ENCODE measurements at regions not wholly inside any gene's neighbourhood (a gene's known extent, or its start where the extent isn't known, plus 50 kb on each side); places are given as distances from the start of the nearest gene placed in this dataset.

DNA sequence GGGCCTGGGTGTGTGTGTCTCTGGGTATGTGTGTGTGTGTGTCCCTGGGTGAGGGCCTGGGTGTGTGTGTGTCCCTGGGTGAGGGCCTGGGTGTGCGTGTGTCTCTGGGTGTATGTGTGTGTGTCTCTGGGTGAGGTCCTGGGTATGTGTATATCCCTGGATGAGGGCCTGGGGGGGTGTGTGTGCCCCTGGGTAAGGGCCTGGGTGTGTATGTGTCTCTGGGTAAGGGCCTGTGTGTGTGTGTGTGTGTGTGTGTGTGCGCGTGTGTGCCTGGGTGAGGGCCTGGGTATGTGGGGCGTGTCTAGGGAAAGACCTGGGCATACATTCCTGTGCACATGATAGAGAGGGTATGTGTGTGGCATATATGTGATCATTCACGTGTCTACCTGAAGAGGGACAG lies 155.1 kb upstream of the ZC3H12A start:
- TF ChIP-seq, protein P1, sequence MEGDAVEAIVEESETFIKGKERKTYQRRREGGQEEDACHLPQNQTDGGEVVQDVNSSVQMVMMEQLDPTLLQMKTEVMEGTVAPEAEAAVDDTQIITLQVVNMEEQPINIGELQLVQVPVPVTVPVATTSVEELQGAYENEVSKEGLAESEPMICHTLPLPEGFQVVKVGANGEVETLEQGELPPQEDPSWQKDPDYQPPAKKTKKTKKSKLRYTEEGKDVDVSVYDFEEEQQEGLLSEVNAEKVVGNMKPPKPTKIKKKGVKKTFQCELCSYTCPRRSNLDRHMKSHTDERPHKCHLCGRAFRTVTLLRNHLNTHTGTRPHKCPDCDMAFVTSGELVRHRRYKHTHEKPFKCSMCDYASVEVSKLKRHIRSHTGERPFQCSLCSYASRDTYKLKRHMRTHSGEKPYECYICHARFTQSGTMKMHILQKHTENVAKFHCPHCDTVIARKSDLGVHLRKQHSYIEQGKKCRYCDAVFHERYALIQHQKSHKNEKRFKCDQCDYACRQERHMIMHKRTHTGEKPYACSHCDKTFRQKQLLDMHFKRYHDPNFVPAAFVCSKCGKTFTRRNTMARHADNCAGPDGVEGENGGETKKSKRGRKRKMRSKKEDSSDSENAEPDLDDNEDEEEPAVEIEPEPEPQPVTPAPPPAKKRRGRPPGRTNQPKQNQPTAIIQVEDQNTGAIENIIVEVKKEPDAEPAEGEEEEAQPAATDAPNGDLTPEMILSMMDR (IDR thresholded peaks at IDR 0.05 in 2 of 3, conservative IDR thresholded peaks at IDR 0.05 in 1 of 3; ENCODE audit: borderline replicate concordance in 1 of 3, insufficient read depth in 1 of 3, low read depth in 2 of 3, low read length in 2 of 3), result no peak
- TF ChIP-seq SIN3A (IDR thresholded peaks at IDR 0.05; ENCODE audit: low read depth) (no peak), POLR2A (IDR thresholded peaks at IDR 0.05; ENCODE audit: borderline replicate concordance, extremely low read depth, insufficient read depth, insufficient read length) (no peak), ZNF274 (IDR thresholded peaks at IDR 0.05; ENCODE audit: low read depth, low read length) (no peak), JUND (IDR thresholded peaks at IDR 0.05) (no peak), YY1 (IDR thresholded peaks at IDR 0.05; ENCODE audit: extremely low read depth, insufficient replicate concordance, low read depth, low read length) (no peak), EZH2 (IDR thresholded peaks at IDR 0.05) (no peak), CBX3 (IDR thresholded peaks at IDR 0.05; ENCODE audit: low read depth) (no peak), SP1 (IDR thresholded peaks at IDR 0.05; ENCODE audit: low read depth) (no peak), POLR2AphosphoS5 (IDR thresholded peaks at IDR 0.05; ENCODE audit: low read depth, low read length) (no peak), TCF7L2 (IDR thresholded peaks at IDR 0.05; ENCODE audit: borderline replicate concordance, extremely low read depth, insufficient read depth, insufficient read length) (no peak)

Data from HCT116 (cell line).